ENCODE measurements at regions not wholly inside any gene's neighbourhood (a gene's known extent, or its start where the extent isn't known, plus 50 kb on each side); places are given as distances from the start of the nearest gene placed in this dataset.

DNA sequence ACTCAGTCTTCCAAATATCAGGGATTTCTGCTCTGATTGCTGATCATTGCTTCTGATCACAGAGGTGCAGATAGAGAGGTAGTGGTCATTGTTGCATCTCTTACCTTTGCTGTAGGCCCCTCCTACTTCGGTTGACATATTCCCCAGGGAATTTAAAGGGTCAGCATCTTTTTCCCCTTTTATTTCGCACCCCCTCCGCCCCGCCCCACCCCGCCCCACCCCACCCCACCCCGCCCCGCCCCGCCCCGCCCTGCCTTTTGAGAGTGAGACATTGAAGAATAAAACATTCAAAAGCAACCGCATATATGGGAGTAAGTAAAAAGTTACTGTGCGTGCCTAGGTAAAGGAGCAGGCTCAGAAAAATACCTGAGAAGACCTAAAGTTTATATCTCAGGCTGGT is 463.9 kb downstream of the BTG1 start:
- Histone ChIP-seq H3K4me2 (ENCODE audit: low read length) (no peak overlapping the region), H4K20me1 (ENCODE audit: insufficient read depth, low read length) (no peaks in the 10 kb centered on the region), H3K79me2 (ENCODE audit: insufficient read depth, low read length) (no peaks in the 10 kb centered on the region), H3K36me3 (ENCODE audit: insufficient read depth, low read length) (no peaks in the 10 kb centered on the region), H2AFZ (ENCODE audit: low read length) (no peak overlapping the region), H3F3A (ENCODE audit: insufficient read depth, low read length) (no peaks in the 10 kb centered on the region), H3K4me1 (ENCODE audit: insufficient read depth, low read length, severe bottlenecking) (no peaks in the 10 kb centered on the region), H3K4me3 (ENCODE audit: low read depth, low read length, poor library complexity, severe bottlenecking) (no peak overlapping the region), H3K27me3 (ENCODE audit: insufficient read depth, low read length) (no peaks in the 10 kb centered on the region), H3K9ac (ENCODE audit: low read length) (no peak overlapping the region), H3K9me3 (ENCODE audit: low read length) (no peaks in the 10 kb centered on the region), H3K9me2 (ENCODE audit: low read depth, low read length) (no peaks in the 10 kb centered on the region), H3K27ac (ENCODE audit: low read depth, low read length, poor library complexity, severe bottlenecking) (no peak overlapping the region)
- TF ChIP-seq, protein P1, sequence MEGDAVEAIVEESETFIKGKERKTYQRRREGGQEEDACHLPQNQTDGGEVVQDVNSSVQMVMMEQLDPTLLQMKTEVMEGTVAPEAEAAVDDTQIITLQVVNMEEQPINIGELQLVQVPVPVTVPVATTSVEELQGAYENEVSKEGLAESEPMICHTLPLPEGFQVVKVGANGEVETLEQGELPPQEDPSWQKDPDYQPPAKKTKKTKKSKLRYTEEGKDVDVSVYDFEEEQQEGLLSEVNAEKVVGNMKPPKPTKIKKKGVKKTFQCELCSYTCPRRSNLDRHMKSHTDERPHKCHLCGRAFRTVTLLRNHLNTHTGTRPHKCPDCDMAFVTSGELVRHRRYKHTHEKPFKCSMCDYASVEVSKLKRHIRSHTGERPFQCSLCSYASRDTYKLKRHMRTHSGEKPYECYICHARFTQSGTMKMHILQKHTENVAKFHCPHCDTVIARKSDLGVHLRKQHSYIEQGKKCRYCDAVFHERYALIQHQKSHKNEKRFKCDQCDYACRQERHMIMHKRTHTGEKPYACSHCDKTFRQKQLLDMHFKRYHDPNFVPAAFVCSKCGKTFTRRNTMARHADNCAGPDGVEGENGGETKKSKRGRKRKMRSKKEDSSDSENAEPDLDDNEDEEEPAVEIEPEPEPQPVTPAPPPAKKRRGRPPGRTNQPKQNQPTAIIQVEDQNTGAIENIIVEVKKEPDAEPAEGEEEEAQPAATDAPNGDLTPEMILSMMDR (IDR thresholded peaks at IDR 0.05; ENCODE audit: low read length) = no peak
- no peak for TF ChIP-seq EZH2 (IDR thresholded peaks at IDR 0.05; ENCODE audit: borderline replicate concordance, low read length)

DNA sequence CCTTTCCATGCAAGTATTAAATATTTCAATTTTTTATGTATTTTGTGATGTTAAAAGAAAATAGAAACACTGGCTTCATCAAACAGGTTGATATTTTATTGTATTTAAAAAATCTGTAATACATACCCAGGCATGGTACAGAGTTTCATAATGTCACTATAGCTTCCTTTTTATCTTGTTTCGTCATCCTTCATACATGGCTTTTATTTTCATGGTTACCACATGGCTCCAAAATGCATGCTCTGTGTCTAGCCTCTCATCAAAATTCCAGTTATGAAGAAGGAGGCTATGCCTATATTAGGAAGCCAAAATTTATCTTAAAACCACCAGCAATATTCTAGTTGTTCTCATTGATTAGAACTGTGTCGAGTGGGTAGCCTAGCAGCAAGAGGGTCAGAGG is 464.8 kb downstream of the BTG1 start:
- Histone ChIP-seq H3K9me2 (ENCODE audit: low read depth, low read length) (no peaks in the 10 kb centered on the region), H3K4me1 (ENCODE audit: insufficient read depth, low read length, severe bottlenecking) (no peaks in the 10 kb centered on the region), H3K9me3 (ENCODE audit: low read length) (no peaks in the 10 kb centered on the region), H3F3A (ENCODE audit: insufficient read depth, low read length) (no peaks in the 10 kb centered on the region), H3K79me2 (ENCODE audit: insufficient read depth, low read length) (no peaks in the 10 kb centered on the region), H2AFZ (ENCODE audit: low read length) (no peak overlapping the region), H3K27me3 (ENCODE audit: insufficient read depth, low read length) (no peaks in the 10 kb centered on the region), H3K4me2 (ENCODE audit: low read length) (no peak overlapping the region), H3K9ac (ENCODE audit: low read length) (no peak overlapping the region), H4K20me1 (ENCODE audit: insufficient read depth, low read length) (no peaks in the 10 kb centered on the region), H3K4me3 (ENCODE audit: low read depth, low read length, poor library complexity, severe bottlenecking) (no peak overlapping the region), H3K36me3 (ENCODE audit: insufficient read depth, low read length) (no peaks in the 10 kb centered on the region), H3K27ac (ENCODE audit: low read depth, low read length, poor library complexity, severe bottlenecking) (no peak overlapping the region)
- TF ChIP-seq, protein P1 (IDR thresholded peaks at IDR 0.05; ENCODE audit: low read length) = no peak
- TF ChIP-seq EZH2 (IDR thresholded peaks at IDR 0.05; ENCODE audit: borderline replicate concordance, low read length) = no peak

DNA sequence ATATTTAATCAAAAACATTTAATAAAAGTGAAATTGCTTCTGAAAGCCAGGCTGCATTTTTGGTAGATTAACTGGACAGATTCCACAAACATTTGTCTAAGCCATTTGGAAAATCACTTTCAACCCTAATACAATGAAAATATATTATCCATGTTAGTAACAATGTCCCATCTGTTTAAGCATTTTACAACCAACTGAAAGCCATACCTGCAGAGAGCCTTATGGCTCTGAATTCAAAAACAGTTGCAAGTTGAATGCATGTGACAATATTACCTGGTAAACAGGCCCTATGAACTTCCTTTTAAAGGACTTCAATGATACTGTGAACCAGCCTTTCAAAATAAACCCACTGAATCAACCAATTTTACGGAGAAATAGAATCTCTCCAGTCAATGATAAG is 468.1 kb downstream of the BTG1 start:
- Histone ChIP-seq H3K4me2 (ENCODE audit: low read length) (no peak overlapping the region), H4K20me1 (ENCODE audit: insufficient read depth, low read length) (no peaks in the 10 kb centered on the region), H3K79me2 (ENCODE audit: insufficient read depth, low read length) (no peaks in the 10 kb centered on the region), H3K9ac (ENCODE audit: low read length) (no peak overlapping the region), H3K36me3 (ENCODE audit: insufficient read depth, low read length) (no peaks in the 10 kb centered on the region), H3K9me3 (ENCODE audit: low read length) (no peaks in the 10 kb centered on the region), H3F3A (ENCODE audit: insufficient read depth, low read length) (no peaks in the 10 kb centered on the region), H2AFZ (ENCODE audit: low read length) (no peak overlapping the region), H3K27me3 (ENCODE audit: insufficient read depth, low read length) (no peaks in the 10 kb centered on the region), H3K27ac (ENCODE audit: low read depth, low read length, poor library complexity, severe bottlenecking) (no peak overlapping the region), H3K9me2 (ENCODE audit: low read depth, low read length) (no peaks in the 10 kb centered on the region), H3K4me1 (ENCODE audit: insufficient read depth, low read length, severe bottlenecking) (no peaks in the 10 kb centered on the region), H3K4me3 (ENCODE audit: low read depth, low read length, poor library complexity, severe bottlenecking) (no peak overlapping the region)
- no peak for TF ChIP-seq EZH2 (IDR thresholded peaks at IDR 0.05; ENCODE audit: borderline replicate concordance, low read length)

DNA sequence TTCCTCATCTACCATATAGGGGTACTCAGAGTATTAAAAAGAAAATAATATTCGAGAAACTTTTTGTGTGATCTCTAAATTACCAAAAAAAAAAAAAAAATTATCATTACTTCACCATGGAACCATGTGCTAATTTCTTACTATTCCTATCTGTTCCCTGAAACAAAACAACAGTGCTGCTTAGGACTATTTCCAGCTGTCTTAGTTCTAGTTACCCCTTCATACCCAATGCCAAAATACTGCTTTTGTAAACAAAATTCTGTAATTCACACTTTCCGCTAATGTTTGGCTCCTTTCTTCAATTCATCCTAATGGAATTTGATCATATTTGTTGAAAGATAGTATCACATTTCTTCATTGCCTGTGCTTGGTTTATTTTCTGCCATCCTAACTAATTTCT is 470.2 kb downstream of the BTG1 start:
- no peak overlapping the region for H3K27ac ChIP-seq (ENCODE audit: low read depth, low read length, poor library complexity, severe bottlenecking)
- no peaks in the 10 kb centered on the region for H3K79me2 ChIP-seq (ENCODE audit: insufficient read depth, low read length)
- no peak overlapping the region for H3K9ac ChIP-seq (ENCODE audit: low read length)
- H3F3A ChIP-seq (ENCODE audit: insufficient read depth, low read length) = no peaks in the 10 kb centered on the region
- H3K27me3 ChIP-seq (ENCODE audit: insufficient read depth, low read length) = no peaks in the 10 kb centered on the region
- H3K36me3 ChIP-seq (ENCODE audit: insufficient read depth, low read length) = no peaks in the 10 kb centered on the region
- H3K4me2 ChIP-seq (ENCODE audit: low read length) = no peak overlapping the region
- no peak overlapping the region for H3K4me3 ChIP-seq (ENCODE audit: low read depth, low read length, poor library complexity, severe bottlenecking)
- H3K4me1 ChIP-seq (ENCODE audit: insufficient read depth, low read length, severe bottlenecking) = no peaks in the 10 kb centered on the region
- TF ChIP-seq, protein P1 (IDR thresholded peaks at IDR 0.05; ENCODE audit: low read length) = no peak
- TF ChIP-seq EZH2 (IDR thresholded peaks at IDR 0.05; ENCODE audit: borderline replicate concordance, low read length) = no peak
- H3K9me3 ChIP-seq (ENCODE audit: low read length) = no peaks in the 10 kb centered on the region
- H4K20me1 ChIP-seq (ENCODE audit: insufficient read depth, low read length) = no peaks in the 10 kb centered on the region
- no peaks in the 10 kb centered on the region for H3K9me2 ChIP-seq (ENCODE audit: low read depth, low read length)
- no peak overlapping the region for H2AFZ ChIP-seq (ENCODE audit: low read length)
